ENCODE measurements at regions not wholly inside any gene's neighbourhood (a gene's known extent, or its start where the extent isn't known, plus 50 kb on each side); places are given as distances from the start of the nearest gene placed in this dataset.

- Mint-ChIP-seq H3K36me3 (no peaks in the 10 kb centered on the region), H3K27me3 (no peaks in the 10 kb centered on the region), H3K4me1 (peaks cover 8 to 49% (median 13%) of the 10 kb centered on the region in 4 donors), H3K27ac (no peak overlapping the region), H3K9me3 (no peaks in the 10 kb centered on the region), H3K4me3 (no peak overlapping the region)
- ATAC-seq (no peak), DNase-seq (no peak)
- POLR2A ChIA-PET = no interaction called here
Observed at GRCh38 chr10:88103576-88103975, 240.2 kb downstream of the PTEN start.

GRCh38 chr10:88104223-88104622, 240.8 kb downstream of the PTEN start:
- H3K4me1 Mint-ChIP-seq = peaks cover 8 to 50% (median 13%) of the 10 kb centered on the region in 4 donors
- POLR2A ChIA-PET = no interaction called here
- no peak overlapping the region for H3K4me3 Mint-ChIP-seq
- no peaks in the 10 kb centered on the region for H3K27me3 Mint-ChIP-seq
- H3K9me3 Mint-ChIP-seq = no peaks in the 10 kb centered on the region
- no peak for ATAC-seq
- no peak for DNase-seq
- H3K36me3 Mint-ChIP-seq = no peaks in the 10 kb centered on the region
- peak overlapping the region in 1 of 10 donors; percentile 11 for H3K27ac Mint-ChIP-seq

- DNase-seq (no peak), ATAC-seq (no peak)
- POLR2A ChIA-PET = interaction anchor here (0.7 kb wide), 1 partner anchor 244 kb away, joined by 3 read pairs; no protein-coding TSS in a partner anchor
- Mint-ChIP-seq H3K36me3 (no peaks in the 10 kb centered on the region), H3K27me3 (no peaks in the 10 kb centered on the region), H3K4me3 (no peak overlapping the region), H3K9me3 (no peaks in the 10 kb centered on the region), H3K27ac (no peak overlapping the region), H3K4me1 (peaks cover 10 to 58% (median 13%) of the 10 kb centered on the region in 4 donors)
Observed at GRCh38 chr10:88106366-88106765, 242.9 kb downstream of the PTEN start.

GRCh38 chr10:88107296-88108097, 244.1 kb downstream of the PTEN start:
- ATAC-seq = no peak
- DNase-seq = no peak
- peaks cover 10 to 66% (median 13%) of the 10 kb centered on the region in 4 donors for H3K4me1 Mint-ChIP-seq
- peak overlapping the region in 1 of 10 donors; percentile 9 for H3K4me3 Mint-ChIP-seq
- H3K27ac Mint-ChIP-seq = peak overlapping the region in 2 of 10 donors; percentile 15 to 74
- H3K9me3 Mint-ChIP-seq = no peaks in the 10 kb centered on the region
- no peaks in the 10 kb centered on the region for H3K36me3 Mint-ChIP-seq
- H3K27me3 Mint-ChIP-seq = no peaks in the 10 kb centered on the region
- POLR2A ChIA-PET = interaction anchor here (1.0 kb wide), 1 partner anchor 245 kb away, joined by 3 read pairs; no protein-coding TSS in a partner anchor

GRCh38 chr10:88108115-88108610, 244.7 kb downstream of the PTEN start:
- peaks cover 11 to 66% (median 13%) of the 10 kb centered on the region in 4 donors for H3K4me1 Mint-ChIP-seq
- POLR2A ChIA-PET = interaction anchor here (1.0 kb wide), 1 partner anchor 246 kb away, joined by 3 read pairs; no protein-coding TSS in a partner anchor
- peak overlapping the region in 1 of 10 donors; percentile 30 for H3K4me3 Mint-ChIP-seq
- peak overlapping the region in 4 of 10 donors; percentile 3 to 74 (median 11) for H3K27ac Mint-ChIP-seq
- no peak for DNase-seq
- no peaks in the 10 kb centered on the region for H3K9me3 Mint-ChIP-seq
- ATAC-seq = peak in 1 of 2 donors; percentile 25
- no peaks in the 10 kb centered on the region for H3K36me3 Mint-ChIP-seq
- no peaks in the 10 kb centered on the region for H3K27me3 Mint-ChIP-seq

- Mint-ChIP-seq H3K36me3 (no peaks in the 10 kb centered on the region), H3K4me1 (peaks cover 13 to 55% (median 28%) of the 10 kb centered on the region in 4 donors), H3K27me3 (no peaks in the 10 kb centered on the region), H3K27ac (peak overlapping the region in 1 of 10 donors; percentile 0), H3K4me3 (no peak overlapping the region), H3K9me3 (no peaks in the 10 kb centered on the region)
- ATAC-seq (no peak), DNase-seq (no peak)
- POLR2A ChIA-PET = no interaction called here
Observed at GRCh38 chr10:88110355-88110754, 246.9 kb downstream of the PTEN start.

GRCh38 chr10:88110822-88111221, 247.4 kb downstream of the PTEN start:
- H3K27ac Mint-ChIP-seq = peak overlapping the region in 1 of 10 donors; percentile 0
- DNase-seq (no peak), ATAC-seq (no peak)
- no peak overlapping the region for H3K4me3 Mint-ChIP-seq
- peaks cover 13 to 54% (median 28%) of the 10 kb centered on the region in 4 donors for H3K4me1 Mint-ChIP-seq
- H3K9me3 Mint-ChIP-seq = no peaks in the 10 kb centered on the region
- H3K36me3 Mint-ChIP-seq = no peaks in the 10 kb centered on the region
- H3K27me3 Mint-ChIP-seq = no peaks in the 10 kb centered on the region
- POLR2A ChIA-PET = no interaction called here

GRCh38 chr10:88111294-88111693, 247.9 kb downstream of the PTEN start:
- Mint-ChIP-seq H3K36me3 (no peaks in the 10 kb centered on the region), H3K4me1 (peaks cover 13 to 49% (median 28%) of the 10 kb centered on the region in 4 donors), H3K27me3 (no peaks in the 10 kb centered on the region), H3K27ac (no peak overlapping the region), H3K4me3 (no peak overlapping the region), H3K9me3 (no peaks in the 10 kb centered on the region)
- ATAC-seq (no peak), DNase-seq (no peak)
- POLR2A ChIA-PET = no interaction called here

- Mint-ChIP-seq H3K4me1 (peaks cover 8 to 30% (median 18%) of the 10 kb centered on the region in 4 donors), H3K4me3 (peak overlapping the region in 1 of 10 donors; percentile 11), H3K36me3 (no peaks in the 10 kb centered on the region), H3K27ac (no peak overlapping the region), H3K9me3 (no peaks in the 10 kb centered on the region), H3K27me3 (no peaks in the 10 kb centered on the region)
- POLR2A ChIA-PET = interaction anchor here (0.7 to 5.9 kb wide), 2 partner anchors 251 to 257 kb away, joined by 3 to 42 read pairs; partner anchors contain the start of genes KLLN and PTEN
- ATAC-seq (no peak), DNase-seq (no peak)
Observed at GRCh38 chr10:88113232-88113631, 249.8 kb downstream of the PTEN start.

GRCh38 chr10:88113657-88114272, 250.3 kb downstream of the PTEN start:
- peaks cover 6 to 26% (median 15%) of the 10 kb centered on the region in 4 donors for H3K4me1 Mint-ChIP-seq
- no peaks in the 10 kb centered on the region for H3K36me3 Mint-ChIP-seq
- H3K9me3 Mint-ChIP-seq = no peaks in the 10 kb centered on the region
- H3K27me3 Mint-ChIP-seq = no peaks in the 10 kb centered on the region
- DNase-seq (no peak), ATAC-seq (no peak)
- H3K27ac Mint-ChIP-seq = peak overlapping the region in 1 of 10 donors; percentile 16
- POLR2A ChIA-PET = interaction anchor here (0.6 to 5.9 kb wide), 2 partner anchors 251 to 275 kb away, joined by 3 to 42 read pairs; partner anchors contain the start of genes KLLN and PTEN
- no peak overlapping the region for H3K4me3 Mint-ChIP-seq

- no peak overlapping the region for H3K4me3 Mint-ChIP-seq
- H3K27me3 Mint-ChIP-seq = no peaks in the 10 kb centered on the region
- peak in 1 of 10 donors; percentile 24 for DNase-seq
- no peaks in the 10 kb centered on the region for H3K9me3 Mint-ChIP-seq
- ATAC-seq = peak; percentile 51 to 62
- peak overlapping the region in 2 of 10 donors; percentile 16 to 44 for H3K27ac Mint-ChIP-seq
- H3K36me3 Mint-ChIP-seq = no peaks in the 10 kb centered on the region
- peaks cover 6 to 26% (median 15%) of the 10 kb centered on the region in 4 donors for H3K4me1 Mint-ChIP-seq
- POLR2A ChIA-PET = interaction anchor here (0.6 to 5.9 kb wide), 2 partner anchors 252 to 274 kb away, joined by 3 to 42 read pairs; partner anchors contain the start of genes KLLN and PTEN
Observed at GRCh38 chr10:88114368-88114767, 250.9 kb downstream of the PTEN start.

- POLR2A ChIA-PET = interaction anchor here (5.9 kb wide), 1 partner anchor 253 kb away, joined by 42 read pairs; the partner anchor contains the start of genes KLLN and PTEN
- ATAC-seq (no peak), DNase-seq (no peak)
- H3K9me3 Mint-ChIP-seq = no peaks in the 10 kb centered on the region
- H3K4me3 Mint-ChIP-seq = no peak overlapping the region
- H3K36me3 Mint-ChIP-seq = no peaks in the 10 kb centered on the region
- no peak overlapping the region for H3K27ac Mint-ChIP-seq
- peaks cover 10 to 25% (median 23%) of the 10 kb centered on the region in 4 donors for H3K4me1 Mint-ChIP-seq
- no peaks in the 10 kb centered on the region for H3K27me3 Mint-ChIP-seq
Observed at GRCh38 chr10:88115407-88115806, 252.0 kb downstream of the PTEN start.

Data from naive thymus-derived CD8-positive, alpha-beta T cell (primary cell).